HG03135 (cell line): ENCODE measurements at regions not wholly inside any gene's neighbourhood (a gene's known extent, or its start where the extent isn't known, plus 50 kb on each side); places are given as distances from the start of the nearest gene placed in this dataset.
"Not testable (repeated sequence)": the region's sequence is repeated elsewhere in the genome, so short reads cannot be mapped to it uniquely, and the experiment has no call there.

ENCODE experiments used
- ATAC-seq: cut with Tn5 transposase; IDR thresholded peaks from one replicate; pipeline ENCODE4 v1.9.1; 2021; ENCODE audit warnings: mild to moderate bottlenecking, moderate library complexity; ENCODE audit not compliant: unreplicated experiment

DNA sequence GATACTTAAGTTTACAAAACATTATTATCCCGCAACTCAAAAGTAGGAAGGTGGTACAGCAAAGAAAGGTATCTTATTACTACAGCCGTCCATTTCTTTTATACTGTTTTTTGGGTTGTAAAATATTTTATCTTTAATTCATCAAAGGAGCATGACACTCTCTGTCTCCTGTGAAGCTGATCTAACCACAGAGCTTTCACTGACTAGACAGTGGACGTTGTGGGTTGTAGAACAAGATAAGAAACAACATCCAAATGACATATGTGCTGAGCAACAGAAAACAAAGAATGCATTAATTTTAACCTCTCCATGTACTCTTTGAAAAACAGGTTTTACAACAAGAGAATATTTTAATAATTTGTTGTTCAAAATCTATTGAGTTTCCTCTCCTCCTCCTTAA is 195.9 kb upstream of the FBXO33 start:
- ATAC-seq: no peak

GRCh38 chr14:39626589-39627576 is 194.7 kb upstream of the FBXO33 start:
- ATAC-seq: no peak

DNA sequence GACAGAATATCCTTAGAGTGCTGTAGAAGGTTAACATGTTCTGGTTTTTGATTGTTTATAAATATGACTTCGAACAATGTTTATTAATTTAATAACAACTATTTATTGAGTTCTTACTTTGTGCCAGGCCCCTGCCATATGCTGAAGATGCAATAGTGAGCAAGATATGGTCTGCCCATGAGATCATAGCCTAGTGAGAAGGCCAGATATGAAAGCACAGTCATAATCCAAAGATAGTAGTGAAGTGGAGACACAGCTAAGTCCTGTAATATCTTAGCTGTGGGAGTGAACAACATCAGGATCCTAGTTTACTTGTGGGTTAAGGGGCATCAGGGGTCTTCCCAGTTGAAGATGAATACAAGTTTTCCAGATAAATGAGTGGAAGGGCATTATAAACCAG is 189.4 kb upstream of the FBXO33 start:
- ATAC-seq: no peak

GRCh38 chr14:39621223-39621622 is 189.0 kb upstream of the FBXO33 start:
- ATAC-seq: no peak

DNA sequence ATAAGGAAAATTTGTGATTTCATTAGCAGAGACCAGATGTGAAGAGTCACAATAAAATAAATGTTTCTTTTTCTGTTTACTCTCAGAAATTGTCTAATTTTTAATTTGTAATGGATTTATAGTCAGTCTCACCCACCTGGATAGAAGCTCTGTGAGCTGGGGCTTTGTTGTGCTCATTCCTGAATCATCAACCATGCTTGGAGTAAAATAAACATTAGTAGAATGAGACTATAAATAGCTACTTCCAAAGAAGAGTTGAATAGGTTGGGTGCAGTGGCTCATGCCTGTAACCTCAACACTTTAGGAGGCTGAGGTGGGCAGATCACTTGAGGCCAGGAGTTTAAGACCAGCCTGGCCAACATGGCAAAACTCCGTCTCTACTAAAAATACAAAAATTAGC is 185.3 kb upstream of the FBXO33 start:
- ATAC-seq: no peak

DNA sequence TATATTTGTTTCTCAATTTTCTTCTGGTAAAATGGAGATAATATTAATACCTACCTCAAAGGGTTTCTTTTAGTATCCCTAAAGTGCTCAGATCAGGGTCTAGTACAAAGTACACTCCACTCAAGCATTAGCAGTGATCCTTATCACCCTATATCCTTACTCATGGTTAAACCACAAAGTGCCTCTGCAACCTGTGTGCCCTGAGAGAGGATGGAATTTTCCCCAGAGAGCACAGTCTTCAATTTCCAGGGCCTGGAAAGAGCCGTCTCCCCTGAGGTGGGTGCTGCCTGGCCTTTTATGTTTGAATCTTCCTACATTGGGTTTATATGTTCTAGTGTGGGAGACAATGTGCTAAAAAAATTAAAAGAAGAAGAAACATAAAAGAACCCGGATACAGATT is 183.1 kb upstream of the FBXO33 start:
- ATAC-seq: no peak

- ATAC-seq: no peak
These were observed 182.2 kb upstream of the FBXO33 start for GRCh38 chr14:39614297-39614923.

DNA sequence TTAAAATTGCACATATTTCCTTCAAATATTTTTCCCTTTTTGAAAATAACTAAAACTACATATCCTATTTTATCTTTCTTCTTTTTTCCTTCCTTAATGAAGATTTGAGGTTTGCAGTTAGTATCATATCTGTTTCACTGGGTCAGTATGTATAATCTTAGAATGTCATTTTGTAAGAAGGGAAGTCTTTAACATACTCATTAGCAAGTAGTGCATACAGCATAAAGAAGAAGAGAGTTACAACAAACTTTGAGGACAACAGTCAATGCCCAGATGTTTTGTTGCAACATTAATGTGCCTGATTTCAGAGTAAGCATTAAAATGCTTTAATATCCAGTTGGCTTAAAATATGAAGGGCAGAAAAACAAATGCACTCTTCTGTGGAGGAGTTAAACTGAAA is 176.9 kb upstream of the FBXO33 start:
- no peak for ATAC-seq

- ATAC-seq: no peak
These were observed 175.7 kb upstream of the FBXO33 start for GRCh38 chr14:39607978-39608377.

DNA sequence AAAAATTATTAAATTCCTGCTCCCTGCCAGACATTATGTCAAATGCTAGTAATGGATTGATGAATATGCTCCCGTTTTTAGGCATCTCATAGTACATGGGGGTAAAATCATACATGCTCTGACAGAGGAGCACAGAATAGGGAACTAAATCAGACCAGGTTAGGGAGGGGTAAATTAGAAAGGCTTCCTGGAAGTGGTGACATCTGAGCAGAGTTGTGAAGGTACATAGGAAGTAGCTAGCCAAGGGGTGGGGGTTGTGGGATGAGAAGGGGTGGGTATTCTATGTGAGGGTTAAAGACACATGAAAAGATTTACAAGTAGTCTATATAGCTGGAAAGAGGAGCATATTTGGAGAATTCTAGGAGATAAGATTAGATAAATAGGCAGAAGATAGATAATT is 171.7 kb upstream of the FBXO33 start:
- no peak for ATAC-seq

DNA sequence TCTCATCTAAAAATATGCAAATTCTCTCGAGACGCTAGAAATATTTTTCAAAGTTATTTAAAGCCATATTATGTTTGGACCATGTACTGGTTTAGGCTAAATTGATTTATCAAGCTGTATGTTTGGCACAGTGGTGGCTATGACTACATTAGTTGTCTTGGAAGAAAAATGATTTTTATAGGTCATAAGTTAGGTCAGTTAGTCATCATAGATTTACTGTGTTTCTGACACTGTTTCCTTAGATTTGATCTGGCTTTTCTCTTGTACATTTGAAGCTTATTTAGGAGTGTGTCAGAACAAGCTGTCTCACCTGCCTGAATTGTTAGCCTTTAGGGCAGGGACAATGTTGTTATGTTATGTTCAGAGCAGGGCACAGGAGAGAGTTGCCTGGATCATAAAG is 161.1 kb upstream of the FBXO33 start:
- ATAC-seq: no peak

- ATAC-seq: no peak
These were observed 160.0 kb upstream of the FBXO33 start for GRCh38 chr14:39592116-39592789.

DNA sequence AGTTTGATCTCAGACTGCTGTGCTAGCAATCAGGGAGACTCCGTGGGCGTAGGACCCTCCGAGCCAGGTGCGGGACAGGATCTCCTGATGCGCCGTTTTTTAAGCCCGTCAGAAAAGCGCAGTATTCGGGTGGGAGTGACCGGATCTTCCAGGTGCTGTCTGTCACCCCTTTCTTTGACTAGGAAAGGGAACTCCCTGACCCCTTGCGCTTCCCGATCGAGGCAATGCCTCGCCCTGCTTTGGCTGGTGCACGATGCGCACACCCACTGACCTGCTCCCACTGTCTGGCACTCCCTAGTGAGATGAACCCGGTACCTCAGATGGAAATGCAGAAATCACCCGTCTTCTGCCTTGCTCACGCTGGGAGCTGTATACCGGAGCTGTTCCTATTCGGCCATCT is 157.6 kb upstream of the FBXO33 start:
- not testable (repeated sequence) for ATAC-seq

DNA sequence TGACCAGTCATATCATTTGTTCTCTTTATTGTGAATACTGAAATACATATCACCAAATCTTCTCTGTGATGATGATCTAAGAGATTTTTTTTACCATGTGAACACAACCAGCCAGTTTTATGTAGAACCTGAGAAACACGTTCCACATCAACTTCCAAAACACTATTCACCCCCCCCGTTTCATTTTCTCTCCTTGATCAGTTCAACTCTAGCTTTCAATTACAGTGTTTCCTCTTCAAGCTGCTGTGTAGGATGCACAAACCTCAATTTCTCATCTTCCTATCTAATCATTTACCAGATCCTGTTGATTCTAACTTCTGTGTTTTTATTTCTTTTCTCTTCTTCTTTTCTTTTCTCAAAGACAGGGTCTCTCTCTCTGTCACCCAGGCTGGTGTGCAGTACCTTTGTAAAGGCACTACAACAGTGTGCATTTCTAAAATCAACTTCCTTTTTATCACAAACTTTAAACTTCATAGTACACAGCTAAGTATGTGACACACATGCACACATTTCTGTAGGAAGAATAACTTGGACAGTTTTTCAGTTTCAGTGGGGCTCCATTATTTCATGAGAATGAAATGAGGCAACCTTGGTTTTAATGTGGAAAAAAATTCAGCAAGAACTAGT is 149.9 kb upstream of the FBXO33 start:
- no peak for ATAC-seq

DNA sequence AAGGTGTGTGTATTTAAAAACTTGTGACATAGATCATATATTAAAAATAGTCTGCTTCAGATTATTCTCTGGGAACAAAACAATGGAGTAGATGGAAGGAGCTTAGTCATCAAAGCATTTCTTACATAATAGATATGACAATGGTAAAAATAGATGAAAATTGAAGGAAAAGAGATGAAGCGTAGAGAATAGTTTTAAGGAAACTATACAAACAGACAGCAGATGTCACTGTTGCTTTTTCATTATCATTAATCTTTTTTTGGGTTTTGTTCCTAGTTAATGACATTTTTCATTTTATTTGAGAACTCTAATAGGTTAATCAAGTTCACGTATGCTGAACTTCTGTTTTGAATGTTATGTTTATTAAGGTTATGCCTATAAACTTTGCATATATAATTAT is 149.2 kb upstream of the FBXO33 start:
- ATAC-seq: no peak

DNA sequence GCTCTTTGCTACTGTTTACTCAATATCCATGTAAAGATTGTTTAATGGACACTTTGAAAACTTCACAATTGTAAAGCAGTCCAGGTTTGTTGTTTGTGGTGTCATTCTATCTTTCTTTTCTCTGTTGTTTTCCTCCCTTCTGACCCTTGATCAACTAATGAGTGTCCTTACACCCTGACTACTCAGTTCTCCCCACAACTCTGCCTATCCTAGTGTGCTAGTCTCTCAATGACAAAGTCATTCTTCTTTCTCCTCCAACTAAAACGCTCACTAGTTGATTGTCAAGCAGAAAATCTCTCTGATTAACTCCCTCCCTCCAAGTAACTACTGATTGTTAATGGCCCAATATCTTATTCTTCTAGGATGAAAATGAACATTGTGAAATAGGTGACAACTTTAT is 148.5 kb upstream of the FBXO33 start:
- ATAC-seq: no peak

DNA sequence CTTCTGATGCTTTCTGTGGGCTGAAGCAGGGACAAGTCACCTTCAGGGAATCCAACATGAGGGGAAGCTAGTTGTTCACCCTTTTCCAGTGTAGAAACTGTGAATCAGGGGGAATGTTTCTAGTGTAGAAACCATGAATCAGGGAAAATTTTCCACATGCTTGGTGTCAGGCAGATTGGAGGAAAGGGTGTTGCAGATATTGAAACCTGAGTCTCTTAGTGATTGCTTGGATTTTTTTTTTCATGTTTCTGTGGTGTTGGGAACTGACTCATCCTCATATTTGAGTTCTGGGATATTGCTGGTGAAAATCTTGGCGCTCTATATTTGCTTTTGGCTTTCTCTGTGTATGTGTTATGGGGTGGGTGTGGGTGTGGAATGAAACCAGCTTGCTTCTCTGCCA is 144.5 kb upstream of the FBXO33 start:
- no peak for ATAC-seq

GRCh38 chr14:39576258-39576657 is 144.0 kb upstream of the FBXO33 start:
- no peak for ATAC-seq

- ATAC-seq: no peak
These were observed 136.7 kb upstream of the FBXO33 start for GRCh38 chr14:39568809-39569538.

DNA sequence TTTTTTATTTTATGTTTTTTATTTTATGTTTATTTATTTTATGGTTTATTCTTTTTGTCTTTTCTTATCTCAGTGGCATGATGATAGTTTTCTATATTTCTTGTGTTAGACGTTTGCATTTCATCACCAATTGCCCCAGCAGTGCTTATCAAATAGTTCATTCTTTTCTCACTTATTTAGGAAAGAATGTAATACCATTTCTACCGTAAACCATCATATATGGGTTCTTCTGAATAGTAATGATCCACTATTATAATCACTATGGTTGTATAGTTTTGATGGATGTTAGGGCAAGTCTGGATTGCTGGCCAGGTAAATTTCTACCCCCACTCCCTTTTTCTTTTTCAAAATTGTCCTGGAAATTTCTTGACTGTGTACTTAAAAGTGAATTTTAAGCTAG is 134.6 kb upstream of the FBXO33 start:
- no peak for ATAC-seq

DNA sequence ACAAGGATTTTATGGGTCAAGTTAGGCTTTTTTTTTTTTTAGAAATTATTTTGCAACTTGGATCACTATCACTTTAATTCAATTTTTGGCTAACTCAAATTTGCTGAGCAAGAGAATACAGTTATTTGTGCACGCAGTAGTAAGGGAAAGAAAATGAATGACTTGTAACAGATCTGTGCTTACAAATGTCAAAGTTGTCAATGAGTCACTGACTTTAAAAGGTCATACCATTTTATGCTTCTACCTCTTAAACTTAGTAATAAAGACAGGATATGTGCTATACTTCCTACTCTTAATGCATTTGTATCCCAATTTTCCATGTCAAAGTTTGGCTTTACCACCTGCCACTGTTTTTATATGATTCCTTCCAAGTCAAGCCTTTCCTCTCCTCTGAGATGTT is 131.1 kb upstream of the FBXO33 start:
- ATAC-seq: no peak
